Head of caudate nucleus (tissue), 42 donors: ENCODE measurements at regions not wholly inside any gene's neighbourhood (a gene's known extent, or its start where the extent isn't known, plus 50 kb on each side); places are given as distances from the start of the nearest gene placed in this dataset.

ENCODE experiments used
- DNase-seq, 42 donors: peaks; one replicate each; pipeline versions ENCODE4 v3.0.0 to v3.0.0-alpha.2; 2020 to 2021; ENCODE audit warnings: mixed read lengths in 7 of 42
- intact Hi-C: fragments of 100-400 bp; cut with DNase I; formaldehyde crosslinking; loops from one replicate; pipeline ENCODE4 v1.15.0; 2022

DNA sequence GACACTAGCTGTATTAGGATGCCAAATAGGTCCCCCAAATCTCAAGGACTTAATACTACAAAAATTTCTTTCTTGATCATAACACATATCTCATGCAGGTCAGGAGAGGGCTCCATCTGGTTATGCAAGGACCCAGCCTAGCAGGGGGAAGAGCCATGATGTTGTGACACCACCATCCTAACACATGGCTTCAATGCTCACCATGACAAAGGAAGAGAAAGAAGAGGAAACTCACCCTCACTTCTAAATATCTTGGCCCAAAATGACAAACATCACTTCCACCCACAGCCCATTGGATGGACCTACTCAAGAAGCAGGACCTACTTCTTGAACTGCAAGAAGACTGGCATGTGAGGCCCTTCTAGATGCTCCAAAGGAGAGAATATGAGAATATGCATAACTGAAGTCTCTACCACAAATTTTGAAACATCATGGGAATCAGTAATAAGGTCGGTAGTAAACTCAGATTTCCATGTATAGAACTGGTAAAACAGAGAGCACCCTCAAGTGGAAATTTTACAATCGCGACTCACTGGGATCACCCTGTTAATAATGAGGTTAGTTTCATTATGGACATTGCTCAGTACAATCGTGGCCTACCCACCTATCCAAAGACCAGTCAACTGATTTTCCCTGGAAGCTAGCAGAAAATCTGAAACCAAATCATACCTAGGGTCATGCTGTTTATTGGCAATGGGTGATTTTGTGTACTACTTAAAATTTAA is 308.2 kb downstream of the ACTL7B start:
- no peak for DNase-seq
- intact Hi-C loops: no loop called here

DNA sequence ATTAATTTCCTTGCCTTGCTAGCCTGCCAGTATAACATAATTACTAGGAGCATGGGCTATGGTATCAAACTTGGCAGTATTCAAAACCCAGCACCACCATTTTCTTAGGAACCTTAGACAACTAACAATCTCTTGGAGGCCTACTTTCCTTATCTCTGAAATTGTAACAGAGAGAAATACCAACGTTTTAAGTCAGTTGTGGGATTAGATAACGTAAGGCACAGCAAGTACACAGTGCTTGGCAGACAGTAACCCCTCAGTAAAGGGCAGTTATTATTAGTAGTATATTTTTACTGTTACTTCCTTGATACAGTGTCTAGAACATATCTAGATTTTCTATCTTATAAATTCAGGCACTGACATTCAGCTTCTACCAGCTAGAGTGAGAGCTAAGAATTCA is 309.6 kb downstream of the ACTL7B start:
- DNase-seq: no peak
- intact Hi-C loops: no loop called here

GRCh38 chr9:108545436-108545835 is 310.4 kb downstream of the ACTL7B start:
- intact Hi-C loops: no loop called here
- no peak for DNase-seq

DNA sequence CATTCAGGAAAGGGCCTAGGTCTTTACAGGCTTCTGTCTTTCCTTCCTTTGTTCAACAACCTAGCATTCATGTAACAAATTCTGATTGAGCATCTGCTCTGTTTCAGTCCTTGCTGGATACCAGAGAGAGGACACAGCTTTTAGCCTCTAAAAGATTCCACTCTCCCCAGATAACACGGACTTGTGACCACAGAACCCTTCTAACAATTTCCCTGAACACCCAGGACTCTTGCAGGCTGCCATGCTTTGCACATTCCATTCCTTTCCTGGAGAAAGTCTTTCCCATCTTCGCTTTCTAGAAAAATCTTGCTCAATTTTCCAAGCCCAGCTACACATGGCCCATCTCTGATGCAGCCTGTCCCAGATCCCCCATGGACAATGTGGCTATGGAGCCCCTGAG is 310.9 kb downstream of the ACTL7B start:
- no peak for DNase-seq
- intact Hi-C loops: no loop called here

- intact Hi-C loops: no loop called here
- DNase-seq: no peak
These were observed 312.5 kb downstream of the ACTL7B start for GRCh38 chr9:108543251-108543778.

DNA sequence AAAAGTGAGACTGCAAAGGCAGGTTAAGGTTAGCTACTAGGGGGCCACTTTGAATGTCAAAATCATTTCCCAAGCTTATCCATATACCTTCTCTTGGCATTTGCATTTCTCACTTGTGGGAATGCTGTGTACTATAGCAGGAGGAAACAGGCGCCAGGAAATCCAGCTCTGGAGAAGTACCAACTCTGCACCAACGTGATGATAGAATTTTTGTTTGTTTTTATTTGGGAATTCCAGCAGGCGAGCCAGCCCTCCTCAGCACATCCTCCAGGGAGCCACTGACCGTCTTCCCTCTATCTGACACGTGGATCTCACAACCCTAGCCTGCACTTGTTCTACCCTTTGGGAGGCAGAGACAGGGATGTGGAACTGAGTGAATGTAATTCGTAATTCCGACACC is 318.0 kb downstream of the ACTL7B start:
- DNase-seq: no peak

DNA sequence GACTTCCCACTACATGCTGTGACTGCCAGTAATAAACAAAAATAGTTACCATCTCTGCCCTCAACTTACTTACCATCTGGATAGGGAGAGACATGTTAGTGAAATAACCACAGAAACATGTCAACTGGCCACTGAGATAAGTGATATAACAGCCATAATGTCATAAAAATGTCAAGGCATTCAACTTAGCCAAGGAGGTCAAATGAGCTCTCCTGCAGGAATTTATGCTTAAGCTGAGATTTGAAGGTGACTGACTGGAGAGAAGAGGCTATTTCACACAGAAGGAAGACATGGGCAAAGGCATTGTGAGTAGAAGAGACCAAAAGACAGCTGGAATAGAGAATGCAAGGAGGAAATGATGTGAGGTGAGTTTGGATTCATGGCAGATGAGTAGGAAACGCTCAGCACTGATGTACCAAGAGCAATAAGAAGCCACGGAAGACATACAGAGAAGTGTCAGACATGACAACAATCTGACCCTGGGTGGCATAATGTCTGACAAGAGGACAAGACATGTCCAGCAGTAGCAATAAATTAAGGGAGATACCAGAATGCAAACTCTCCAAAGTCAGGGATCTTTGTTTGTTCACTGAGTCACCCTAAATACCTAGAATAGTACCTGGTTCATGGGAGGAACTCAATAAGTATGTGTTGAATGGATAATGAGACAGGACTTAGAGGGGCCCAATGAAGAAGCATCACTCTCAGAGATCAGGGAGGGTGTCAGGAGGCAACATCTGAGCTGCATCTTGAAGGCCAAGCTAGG is 318.8 kb downstream of the ACTL7B start:
- no peak for DNase-seq
- intact Hi-C loops: no loop called here

More for the DNA sequence above, 318.0 kb downstream of the ACTL7B start:
- intact Hi-C loops: no loop called here

GRCh38 chr9:108535526-108535925 is 320.3 kb downstream of the ACTL7B start:
- peak in 7 of 42 donors; percentile 12 to 56 (median 25) for DNase-seq
- intact Hi-C loops: no loop called here

DNA sequence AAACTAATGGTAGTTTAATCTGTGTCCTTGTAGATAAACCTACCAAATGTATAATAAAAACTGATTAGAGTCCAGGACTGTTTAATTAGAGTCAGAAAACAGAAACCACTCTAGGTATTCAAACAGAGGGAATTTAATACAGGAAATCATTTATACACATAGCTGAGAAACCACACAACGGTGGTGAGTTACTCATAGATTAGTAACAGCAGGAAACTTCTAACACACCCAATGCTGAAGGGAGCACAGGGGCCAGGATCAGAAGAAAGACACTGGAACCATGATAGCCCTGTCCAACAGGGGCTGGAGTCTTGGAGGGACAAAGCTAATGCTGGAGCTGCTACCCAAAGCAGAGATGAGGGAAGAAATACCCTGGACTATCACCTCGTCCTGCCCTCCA is 321.0 kb downstream of the ACTL7B start:
- intact Hi-C loops: no loop called here

DNA sequence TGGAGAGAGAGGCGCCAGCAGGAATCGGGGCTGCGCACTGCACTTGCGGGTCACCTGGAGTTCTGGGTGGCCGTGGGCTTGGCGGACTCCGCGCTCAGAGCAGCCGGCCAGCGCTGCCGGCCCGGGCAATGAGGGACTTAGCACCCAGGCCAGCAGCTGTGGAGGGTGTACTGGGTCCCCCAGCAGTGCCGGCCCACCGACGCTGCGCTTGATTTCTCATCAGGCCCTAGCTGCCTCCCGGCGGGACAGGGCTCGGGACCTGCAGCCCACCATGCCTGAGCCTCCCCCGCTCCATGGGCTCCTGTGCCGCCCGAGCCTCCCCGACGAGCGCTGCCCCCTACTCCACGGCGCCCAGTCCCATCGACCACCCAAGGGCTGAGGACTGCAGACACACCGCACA is 325.6 kb downstream of the ACTL7B start:
- intact Hi-C loops: no loop called here
- DNase-seq: no peak

More for the DNA sequence above, 321.0 kb downstream of the ACTL7B start:
- no peak for DNase-seq

DNA sequence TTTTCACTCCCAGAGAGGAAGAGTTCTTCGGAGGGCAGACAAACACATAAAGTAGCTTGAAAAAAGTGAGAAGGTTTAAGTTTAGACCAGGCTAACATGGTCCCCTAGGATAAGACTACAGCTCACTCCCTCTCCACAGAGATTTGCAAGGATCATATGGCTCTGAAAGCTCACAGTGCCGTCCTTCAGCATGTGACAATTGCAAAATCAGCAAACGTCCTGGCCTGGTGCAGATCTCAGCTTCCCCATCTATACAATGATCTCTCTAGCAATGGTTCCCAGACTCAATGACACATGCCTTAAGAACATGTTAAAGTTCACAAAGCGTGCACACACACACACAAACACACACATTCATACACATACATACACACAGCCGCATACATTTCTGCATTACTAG is 327.6 kb downstream of the ACTL7B start:
- DNase-seq: no peak
- intact Hi-C loops: no loop called here

DNA sequence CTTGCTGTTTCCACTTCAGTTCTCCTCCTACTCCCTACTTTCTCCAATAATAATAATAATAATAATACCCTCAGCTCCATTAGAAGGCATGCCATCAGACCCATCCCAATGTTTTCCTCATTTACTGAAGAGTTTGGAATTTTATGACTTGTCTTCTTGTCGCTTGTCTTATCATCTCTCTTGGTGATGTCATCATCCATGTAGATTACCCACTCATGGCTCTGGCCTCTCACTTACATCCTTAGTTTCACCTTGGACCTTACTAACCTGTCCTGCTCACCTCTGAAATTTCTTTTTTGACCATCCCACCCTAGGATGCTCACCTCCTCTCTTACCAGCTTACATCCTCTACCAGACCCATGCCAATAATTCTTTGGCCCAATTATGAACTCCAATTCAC is 329.3 kb downstream of the ACTL7B start:
- intact Hi-C loops: no loop called here
- DNase-seq: no peak

GRCh38 chr9:108525186-108525585 is 330.6 kb downstream of the ACTL7B start:
- intact Hi-C loops: no loop called here
- no peak for DNase-seq

DNA sequence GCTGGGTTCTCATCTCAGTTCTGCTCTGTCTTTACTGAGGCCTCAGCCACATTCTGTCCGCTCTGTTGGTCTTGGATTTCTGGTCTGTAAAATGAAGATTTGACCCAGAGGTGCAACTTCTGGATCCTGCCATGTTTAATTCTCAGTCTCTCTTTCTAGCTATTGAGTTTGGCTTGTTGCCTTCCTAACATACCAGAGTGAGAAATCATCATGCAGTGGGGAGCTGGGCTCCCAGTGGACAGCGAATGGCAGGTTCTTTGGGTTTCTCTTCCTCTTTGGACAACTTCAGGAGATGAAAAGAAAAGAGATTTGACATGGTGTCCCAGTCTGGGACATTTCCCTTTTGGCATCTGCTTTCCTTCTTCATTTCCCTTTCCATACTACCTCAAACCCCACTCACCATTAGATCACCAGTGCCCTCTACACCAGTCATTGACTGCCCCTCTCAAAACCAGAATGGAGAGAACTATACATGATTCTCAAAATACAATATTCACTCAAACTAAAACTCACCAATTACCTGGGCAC is 334.7 kb downstream of the ACTL7B start:
- intact Hi-C loops: no loop called here
- no peak for DNase-seq

- DNase-seq: no peak
- intact Hi-C loops: no loop called here
These were observed 336.3 kb downstream of the ACTL7B start for GRCh38 chr9:108519437-108519836.

GRCh38 chr9:108517651-108518365 is 338.0 kb downstream of the ACTL7B start:
- intact Hi-C loops: no loop called here
- no peak for DNase-seq

GRCh38 chr9:108516391-108516790 is 339.4 kb downstream of the ACTL7B start:
- intact Hi-C loops: no loop called here
- DNase-seq: no peak

- intact Hi-C loops: no loop called here
- DNase-seq: no peak
These were observed 339.9 kb downstream of the ACTL7B start for GRCh38 chr9:108515856-108516255.

DNA sequence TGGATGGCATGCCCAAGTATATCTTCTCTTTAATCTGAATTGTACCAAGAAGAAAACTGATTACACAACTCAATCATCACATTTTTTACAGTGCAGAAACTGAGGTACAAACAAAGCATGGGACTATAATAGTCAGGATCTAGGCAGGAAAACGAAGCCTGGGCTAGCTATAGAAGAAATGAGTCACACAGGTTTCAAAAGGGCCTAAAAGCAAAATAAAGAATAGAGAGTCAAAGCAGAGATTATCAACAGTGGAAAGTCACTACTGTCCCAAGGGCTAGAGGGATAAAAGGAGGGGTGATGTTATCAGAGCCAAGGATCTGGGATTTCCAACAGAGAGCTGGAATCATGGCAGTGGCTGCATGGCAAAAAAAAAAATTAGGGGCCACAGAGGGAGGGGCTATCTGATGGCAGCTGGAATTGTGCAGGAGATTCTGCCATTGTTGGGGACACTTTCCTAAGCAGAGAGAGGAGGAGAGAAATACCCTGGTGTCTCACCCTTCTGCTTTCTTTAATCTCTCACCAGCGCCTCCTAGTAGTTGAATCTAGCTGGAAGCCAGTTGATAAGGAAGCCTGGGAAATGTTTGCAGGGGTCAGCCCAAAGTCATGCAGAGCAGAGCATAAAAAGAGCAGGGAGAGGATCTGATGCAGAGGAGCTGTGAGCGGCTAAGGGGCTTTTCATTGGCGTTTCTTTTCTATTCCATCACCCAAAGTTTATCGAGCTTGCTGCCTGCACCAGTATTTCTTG is 343.2 kb downstream of the ACTL7B start:
- no peak for DNase-seq

More for the DNA sequence above, 343.2 kb downstream of the ACTL7B start:
- intact Hi-C loops: no loop called here
